NCI-H526 treated with DMSO at 0.1 percent for 48 hours (cell line): ENCODE measurements at regions not wholly inside any gene's neighbourhood (a gene's known extent, or its start where the extent isn't known, plus 50 kb on each side); places are given as distances from the start of the nearest gene placed in this dataset.
"Not testable (repeated sequence)": the region's sequence is repeated elsewhere in the genome, so short reads cannot be mapped to it uniquely, and the experiment has no call there.

Experiments used
- DNase-seq: peaks from one replicate; lab custom pipeline; 2025; lab: John Stamatoyannopoulos, UW

DNA sequence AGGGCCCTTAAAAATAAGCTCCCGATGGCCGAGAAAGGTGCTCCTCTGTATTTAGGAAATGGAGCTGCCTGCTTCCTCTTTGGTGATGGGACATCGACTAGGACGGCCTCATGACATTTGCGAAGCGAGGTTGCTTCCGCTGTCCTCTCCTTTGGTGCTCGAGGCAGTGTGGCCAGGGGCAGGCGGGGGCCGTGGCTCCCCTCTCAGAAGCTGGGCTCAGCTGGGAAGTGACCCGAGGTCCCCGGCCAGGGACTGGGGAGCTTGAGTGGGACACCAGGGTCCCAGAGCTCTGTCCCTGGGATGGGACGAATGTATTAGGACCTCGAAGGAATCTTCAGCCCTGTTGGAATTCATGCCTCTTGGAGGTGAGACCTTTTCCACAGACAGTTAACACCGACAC is 151.1 kb downstream of the CTTN start:
- DNase-seq = no peak

DNA sequence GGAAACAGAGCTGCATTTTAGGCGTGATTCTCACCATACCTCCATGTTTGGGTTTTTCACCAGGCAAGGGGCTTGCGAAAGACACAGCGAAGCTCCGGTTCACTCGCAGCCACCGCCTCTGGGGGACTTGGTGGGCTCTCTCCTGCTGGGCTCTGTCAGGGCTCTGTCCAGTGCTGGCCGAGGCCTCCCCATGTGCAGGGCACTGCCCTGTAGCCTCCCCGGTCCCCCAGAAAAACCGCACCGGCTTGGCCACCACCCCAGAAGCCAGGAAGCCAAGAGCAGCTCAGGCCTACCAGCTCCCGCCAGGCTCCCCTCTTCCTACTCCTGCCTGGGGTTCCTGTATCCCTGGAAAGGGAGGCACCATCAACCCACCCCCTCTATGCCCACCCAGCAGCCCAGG is 151.5 kb downstream of the CTTN start:
- no peak for DNase-seq

DNA sequence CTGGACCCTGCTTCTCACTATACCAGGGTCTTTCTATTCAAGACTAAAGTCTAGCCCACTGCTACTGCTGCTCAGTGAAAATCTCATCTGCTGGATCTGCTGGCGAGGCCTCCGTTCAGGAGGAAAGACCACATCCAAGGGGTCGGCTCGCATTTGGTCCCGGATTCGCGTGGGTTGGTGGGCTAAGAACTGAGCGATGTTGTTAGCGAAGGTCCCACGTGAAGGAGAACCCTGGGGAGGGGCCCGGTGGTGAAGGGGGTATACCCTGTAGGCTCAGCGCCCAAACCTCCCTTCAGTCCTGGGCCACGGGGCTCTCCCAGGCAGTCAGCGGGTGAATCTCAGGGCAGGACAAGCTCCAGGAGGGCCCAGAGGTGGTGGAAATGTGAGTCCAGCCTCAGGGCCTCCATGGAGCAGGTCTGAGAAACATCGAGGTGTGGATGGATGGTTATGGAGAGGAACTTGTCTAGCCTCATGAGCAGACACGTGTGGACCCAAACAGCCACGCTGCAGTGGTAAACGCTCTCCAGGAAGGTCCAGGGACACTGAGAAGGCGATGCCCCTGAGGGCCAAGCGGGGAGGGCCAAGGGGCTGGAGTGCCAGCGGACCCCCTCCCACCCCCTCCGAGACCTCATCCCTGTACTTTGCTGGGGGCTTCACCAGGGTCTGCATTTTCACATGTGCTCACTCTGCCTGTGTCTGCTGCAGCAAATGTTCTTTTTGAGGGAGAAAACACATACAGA is 152.3 kb downstream of the CTTN start:
- no peak for DNase-seq

DNA sequence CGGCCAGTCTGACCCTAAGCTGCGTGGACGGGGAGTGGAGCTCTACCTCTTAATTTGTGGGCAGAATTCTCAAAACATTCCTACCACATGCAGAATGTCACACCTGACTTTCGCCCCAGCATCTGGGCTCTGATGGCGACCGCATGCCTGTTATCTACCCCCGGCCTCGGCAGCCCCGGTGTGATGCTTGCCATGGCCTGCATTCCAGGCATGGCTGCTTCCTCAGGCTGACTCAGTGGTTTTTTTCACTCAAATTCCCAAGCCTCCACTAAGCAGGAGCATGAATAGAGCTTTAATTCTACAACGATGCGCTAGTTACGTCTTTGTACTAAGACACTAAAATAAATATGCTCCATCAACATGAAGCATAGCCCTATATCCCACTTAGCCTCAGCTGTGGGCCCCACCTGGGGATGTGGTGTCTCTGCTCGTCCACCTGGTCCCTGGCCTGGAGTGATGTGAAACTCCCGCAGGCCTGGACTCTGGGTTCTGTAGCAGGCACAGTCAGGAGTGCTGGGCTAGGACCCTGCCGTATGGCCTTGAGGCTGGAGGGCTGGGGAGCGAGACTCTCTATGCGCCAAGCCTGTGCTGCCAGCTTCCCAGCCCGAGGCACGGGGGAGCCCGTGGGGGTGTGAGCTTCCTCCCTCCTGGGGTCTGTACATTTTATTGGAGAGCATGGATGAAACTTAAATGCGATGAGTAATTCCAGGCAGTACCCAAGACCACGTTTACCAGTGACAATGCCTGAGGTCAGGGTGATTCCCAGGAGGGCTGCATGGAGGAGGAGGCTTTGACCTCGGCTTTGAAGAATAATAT is 153.2 kb downstream of the CTTN start:
- DNase-seq = no peak

DNA sequence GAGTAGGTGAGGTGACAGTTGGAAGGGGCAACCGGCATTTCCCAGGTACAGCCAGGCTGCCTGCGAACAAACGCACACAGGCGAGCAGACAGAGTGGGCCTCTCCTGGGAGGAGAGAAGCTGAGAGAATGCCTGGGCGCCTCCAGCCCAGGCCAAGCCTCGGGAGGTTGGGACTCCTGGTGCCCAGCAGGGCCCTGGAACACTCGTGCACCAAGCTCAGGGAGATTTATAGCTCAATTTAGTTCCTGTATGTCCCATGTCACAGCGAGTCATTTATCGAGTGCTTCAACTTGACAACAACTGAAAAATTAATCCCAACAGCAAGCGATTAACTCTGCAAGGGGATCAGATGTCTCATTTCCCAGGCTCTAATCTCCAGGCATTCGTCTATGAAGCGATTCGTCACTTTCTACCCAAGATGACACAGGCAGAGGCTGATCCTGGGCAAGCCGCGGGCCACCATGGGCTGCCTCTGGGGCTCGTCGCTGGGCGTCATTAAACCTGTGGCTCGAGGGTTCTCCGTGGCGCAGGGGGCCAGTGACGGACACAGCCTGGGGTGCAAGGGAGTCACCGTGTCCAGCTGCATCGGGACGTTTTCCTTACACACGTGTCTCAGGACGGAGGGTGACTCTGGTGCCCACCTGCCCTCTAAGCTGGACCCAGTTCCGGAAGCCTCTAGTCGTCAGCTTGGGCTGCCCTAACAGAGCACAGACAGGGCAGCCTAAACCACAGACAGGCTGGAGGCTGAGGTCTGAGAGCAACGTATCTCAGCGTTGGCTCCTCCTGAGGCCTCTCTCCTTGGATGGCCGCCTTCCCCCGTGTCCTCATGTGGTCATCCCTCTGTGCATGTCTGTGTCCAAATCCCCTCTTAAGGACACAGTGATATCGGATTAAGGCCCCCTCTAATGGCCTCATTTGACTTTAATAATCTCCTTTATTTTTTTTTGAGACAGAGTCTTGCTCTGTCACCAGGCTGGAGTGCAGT is 154.1 kb downstream of the CTTN start:
- DNase-seq = no peak

DNA sequence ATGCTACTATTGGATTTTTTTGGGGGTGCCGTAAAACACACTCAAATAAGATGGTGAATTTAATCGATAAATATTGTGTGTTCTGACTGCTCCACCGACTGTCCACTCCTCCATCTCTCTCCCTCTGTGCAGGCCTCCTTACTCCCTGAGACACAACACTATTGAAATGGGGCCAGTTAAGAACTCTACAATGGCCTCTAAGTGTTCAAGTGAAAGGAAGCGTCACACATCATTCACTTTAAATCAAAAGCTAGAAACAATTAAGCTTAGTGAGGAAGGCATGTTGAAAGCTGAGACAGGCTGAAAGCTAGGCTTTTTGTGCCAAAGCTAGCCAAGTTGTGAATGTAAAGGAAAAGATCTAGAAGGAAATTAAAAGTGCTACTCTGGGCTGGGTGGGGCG is 156.7 kb downstream of the CTTN start:
- no peak for DNase-seq

DNA sequence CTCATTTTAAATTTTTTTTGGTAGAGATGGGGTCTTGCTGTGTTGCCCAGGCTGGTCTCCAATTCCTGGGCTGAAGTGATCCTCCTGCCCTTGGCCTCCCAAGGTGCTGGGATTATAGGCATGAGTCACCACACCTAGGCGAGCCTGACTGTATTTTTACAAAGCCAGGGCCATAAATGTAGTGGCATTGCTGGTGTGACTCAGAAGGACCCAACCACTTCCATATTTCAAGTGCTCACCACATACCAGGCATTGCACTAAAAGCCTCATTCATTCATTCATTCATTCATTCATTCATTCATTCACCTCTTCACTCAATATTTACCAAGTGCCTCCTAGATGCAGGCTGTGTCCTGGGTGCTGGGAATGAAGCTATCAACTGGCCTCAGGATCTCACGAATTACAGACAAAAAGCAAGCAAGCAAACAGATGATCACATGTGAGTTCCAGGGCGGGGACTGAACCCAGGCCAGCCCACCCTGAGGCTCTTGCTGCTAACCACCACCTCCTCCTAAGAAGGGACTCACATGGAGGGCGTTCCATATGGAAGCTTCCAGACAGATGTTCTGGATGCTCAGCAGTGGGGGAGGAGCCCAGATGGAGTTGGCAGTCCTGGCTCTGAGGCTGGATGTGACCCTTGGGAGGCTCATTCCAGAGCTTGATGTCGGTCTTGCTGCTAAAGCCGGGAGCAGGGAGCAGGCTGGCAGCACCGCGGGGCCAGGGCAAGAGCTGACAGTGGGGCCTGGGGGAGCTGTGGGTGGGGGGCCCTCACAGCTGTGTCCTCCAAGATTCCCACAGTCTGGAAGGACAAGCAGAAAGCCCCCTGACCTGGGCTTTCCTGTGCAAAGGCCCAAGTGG is 158.8 kb downstream of the CTTN start:
- DNase-seq = no peak

DNA sequence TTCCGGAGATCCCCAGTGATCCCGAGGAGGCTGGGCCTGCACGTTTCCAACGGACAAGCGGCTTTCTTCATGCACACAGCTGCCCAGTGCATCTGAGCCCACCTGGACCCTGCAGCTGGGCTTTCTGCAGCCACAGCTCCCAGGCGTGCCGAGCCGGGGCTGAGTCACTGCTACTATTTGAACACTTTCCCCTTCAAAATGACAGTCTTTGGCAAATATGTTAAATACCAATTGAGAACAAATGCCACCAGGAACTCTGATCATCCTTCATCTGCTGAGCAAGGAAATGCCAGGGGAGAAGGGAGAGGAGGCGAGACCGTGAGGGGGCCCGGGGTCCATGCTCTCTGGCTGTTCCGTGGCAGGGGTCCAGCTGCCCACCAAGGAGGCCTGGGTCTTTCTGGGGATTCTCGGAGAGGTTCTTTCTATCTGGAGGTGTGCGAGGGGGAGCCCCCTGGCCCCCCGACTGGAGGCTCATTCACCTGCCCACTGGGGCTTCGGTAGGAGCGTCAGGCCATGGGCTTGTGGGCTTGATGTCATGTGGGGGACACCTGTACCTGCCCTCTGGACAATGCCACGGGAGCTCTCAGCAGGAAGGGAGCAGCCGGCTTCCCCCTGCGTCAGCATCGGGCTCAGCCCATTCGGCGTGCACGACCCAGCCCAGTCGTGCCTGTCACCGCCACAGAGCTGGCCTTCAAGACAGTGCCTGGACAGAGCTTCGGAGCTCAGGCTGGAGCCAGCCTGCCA is 159.6 kb downstream of the CTTN start:
- no peak for DNase-seq

DNA sequence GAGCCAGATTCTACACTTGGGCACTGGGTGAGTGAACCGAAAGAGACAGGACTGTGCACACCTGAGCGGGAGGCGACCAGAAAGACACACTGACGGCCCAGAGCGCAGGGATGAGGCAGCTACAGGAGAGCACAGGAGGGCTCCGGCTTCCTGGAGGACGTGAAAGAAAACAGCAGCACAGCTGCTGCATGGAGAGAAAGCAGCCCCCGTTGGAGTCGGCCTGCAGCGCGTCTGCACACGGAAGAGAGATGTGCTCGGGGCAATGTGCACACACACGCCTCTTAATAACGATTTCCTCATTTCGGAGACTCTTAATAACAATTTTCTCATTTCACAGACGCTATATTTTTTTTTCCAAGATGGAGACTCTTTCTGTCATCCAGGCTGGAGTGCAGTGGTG is 160.4 kb downstream of the CTTN start:
- DNase-seq = no peak

DNA sequence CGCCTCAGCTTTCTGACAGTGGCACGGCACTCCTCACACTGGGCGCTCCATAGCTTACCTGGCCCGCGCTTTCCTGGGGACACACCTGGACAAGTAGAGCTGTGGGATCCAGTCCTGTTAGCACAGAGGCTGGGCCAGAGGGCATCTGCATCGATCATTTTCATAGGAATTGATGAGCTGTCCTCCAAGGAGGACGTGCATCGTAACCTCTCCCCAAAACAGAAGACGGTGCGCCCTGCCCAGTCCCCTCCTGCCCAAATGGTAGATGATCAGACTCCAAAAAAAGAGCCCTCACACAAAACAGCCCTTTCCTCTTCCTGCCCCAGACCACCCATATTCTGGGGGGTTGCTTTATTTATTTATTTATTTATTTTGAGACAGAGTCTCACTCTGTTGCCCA is 161.2 kb downstream of the CTTN start:
- DNase-seq = no peak

DNA sequence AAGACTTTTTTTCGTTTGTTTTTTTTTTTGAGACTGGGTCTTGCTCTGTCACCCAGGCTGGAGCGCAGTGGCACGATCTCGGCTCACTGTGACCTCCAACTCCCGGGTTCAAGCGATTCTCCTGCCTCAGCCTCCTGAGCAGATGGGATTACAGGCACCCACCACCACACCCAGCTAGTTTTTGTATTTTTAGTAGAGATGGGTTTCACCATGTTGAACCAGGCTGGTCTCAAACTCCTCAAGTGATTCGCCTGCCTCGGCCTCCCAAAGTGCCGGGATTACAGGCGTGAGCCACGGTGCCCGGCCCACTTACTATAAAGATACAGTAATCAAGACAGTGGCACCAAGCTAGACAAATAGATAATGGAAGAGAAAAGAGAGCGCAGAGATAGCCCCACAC is 162.3 kb downstream of the CTTN start:
- DNase-seq = not testable (repeated sequence)

DNA sequence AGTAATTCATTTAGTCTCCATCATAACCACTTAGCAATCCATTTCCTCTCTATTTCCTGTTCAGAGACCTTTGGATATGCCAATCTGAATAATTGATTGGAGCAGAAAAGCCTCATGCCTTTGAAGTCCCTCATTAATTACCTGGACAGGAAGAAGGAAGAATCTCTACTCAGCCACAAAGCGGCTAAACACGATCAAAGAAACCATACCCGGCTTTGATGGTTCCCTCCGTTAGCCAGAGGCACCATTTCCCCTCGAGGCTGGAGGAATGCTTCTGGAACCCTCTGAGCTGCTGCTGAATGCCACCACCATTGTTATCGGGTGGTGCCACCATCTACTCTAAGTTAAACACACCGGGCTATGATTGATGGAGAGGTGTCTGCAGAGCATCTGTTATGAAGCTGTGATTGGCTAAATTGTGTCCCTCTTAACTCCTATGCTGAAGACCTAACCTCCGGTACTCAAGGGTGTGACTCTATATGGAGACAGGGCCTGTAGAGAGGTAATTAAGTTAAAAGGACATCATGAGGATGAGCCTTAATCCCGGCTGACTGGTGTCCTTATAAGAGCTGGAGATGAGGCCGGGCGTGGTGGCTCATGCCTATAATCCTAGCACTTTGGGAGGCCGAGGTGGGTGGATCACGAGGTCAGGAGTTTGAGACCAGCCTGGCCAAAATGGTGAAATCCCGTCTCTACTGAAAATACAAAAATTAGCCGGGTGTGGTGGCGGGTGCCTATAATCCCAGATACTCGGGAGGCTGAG is 168.6 kb downstream of the CTTN start:
- DNase-seq = no peak

DNA sequence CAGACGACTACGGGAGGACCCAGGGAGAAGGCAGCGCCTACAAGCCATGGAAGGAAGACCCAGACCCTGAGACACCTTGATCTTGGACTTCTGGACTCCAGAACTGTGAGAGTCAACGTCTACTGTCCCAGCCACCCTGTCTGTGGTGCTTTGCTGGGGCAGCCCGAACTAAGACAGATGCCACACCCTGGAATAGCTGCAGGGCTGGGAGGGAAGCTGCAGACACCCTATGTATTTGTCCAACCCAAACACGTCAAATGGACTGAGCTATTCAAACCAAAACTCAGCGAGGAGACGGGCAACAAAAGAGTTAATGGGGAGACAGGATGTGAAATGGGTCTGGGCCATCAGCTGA is 169.3 kb downstream of the CTTN start:
- no peak for DNase-seq

DNA sequence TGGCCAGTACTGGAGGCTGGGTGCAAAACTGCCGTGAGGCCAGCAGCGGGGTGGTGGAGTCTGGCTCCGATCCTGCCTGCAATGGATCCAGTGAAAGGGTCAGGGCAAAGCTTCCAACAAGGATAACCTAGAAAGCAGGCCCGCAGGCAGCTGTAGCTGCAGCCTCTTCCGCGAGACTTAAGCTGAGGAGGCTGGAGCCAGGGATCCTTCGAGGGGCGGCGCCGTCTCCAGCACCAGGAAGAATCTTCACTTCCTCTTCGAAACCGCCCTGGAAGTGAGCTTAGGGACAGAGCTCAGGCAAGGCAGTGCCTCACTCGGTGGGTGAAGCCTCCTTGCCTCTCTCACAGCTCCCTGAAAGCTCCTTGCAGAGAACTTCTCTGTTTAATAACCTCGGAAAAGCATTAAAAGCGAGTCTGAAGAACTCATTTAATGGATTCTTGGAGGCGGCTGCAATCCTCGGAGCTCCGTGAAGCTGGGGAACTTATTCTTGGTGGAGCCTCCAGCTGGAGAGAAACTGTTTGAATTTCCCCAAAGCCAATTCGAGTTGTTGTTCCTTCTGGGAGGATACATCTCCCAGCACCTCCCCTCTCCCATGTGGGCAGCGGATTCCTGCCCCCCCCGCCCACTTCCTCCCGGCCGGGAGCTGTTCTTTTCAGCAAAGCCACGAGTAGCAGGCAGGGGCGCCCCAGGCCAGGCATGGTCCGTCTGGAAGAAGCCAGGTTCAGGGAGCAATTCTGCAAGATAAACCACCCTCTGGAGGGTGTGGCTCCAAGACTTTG is 169.9 kb downstream of the CTTN start:
- no peak for DNase-seq

DNA sequence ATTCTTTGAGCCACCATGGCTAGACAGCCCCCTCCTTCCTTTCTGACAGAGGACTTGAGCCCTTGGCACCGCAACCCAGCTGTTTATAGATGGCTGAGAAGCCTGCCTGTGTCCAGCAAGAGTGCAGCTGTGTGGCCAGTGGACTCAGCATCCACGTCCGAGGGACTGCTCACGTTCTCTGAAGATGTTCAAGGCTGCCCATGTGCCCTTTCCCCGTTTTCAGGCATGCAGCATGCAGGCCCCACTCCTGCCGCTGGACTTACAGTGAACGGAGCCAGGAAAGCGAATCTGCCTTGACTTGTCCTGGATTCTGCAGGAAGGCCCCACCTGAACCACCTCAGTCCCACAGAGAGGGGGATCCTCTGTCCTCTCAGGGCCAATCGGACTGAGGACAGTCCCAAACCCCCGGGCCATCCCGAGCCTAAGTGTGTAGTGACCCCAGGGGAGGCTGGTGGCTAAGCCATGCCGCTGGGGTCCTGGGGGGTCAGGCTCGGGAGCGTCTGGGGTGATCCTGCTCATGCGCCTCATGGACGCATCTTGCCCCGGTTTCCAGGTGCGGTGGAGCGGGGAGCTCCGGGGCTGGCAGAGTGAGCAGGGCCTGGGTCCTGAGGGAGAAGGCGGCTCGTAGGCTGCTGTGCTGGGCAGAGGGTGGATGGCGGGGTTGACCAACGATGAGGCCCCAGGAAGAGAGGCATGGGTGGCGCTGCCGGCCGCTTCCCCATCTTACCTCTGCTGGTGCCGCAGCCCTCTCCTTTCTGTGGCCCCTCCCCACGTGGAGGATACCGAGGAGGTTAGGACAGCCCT is 170.7 kb downstream of the CTTN start:
- DNase-seq = no peak

DNA sequence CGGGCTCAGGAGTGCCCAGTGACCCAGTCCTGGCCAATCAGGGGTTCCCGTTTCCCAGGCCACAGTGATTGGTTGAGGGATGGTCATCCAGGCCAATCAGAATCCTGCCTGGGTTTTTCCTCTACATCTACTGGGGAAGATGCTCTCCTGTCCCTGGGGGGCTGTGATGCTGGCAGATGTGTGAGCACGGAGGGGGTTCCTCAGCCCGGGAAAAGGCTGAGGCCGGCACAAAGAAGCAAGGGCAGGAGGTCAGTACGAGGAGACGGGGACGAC is 171.2 kb downstream of the CTTN start:
- DNase-seq = no peak

DNA sequence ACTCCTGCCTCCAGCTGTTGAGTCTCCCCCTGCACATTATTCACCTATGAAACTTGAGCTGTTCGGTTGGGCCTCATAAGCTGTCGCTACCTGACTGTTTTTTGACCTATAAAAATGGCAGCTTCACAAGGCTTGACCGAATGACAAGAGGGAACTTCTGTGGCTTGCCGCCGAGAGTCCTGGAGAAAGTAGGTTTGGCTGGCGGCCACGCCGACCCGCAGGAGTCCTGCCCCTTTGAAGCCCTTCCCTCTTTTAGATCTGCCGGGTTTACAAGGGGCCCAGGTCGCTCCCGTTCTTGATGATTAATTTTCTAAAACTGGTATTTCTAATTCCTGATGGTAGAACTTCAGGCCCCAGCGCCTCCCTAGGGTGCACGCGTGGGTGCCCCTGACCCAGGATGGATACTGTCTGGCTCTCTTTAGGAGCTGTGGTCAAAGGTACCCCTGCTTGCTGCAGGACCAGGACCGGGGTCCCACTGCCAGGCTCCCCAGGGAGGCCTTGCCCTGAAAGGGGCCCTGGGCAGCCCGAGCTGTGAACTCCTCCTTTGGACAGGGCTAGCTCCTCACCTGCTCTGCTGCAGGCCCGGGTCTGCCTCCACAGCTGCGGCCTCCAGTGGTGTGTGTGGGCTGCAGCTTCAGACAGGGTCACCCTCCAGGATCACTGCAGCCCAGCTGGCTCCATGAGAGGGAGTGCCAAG is 171.8 kb downstream of the CTTN start:
- no peak for DNase-seq
